AG09309 (cell line): ENCODE measurements at regions not wholly inside any gene's neighbourhood (a gene's known extent, or its start where the extent isn't known, plus 50 kb on each side); places are given as distances from the start of the nearest gene placed in this dataset.

Source experiments
- DNase-seq: peaks from one replicate; pipeline ENCODE4 v3.0.0-alpha.2; 2010; ENCODE audit warnings: low read depth
- H3K4me3 ChIP-seq: 2 replicates; pipeline ENCODE4 v1.5.1; 2011; ENCODE audit warnings: mild to moderate bottlenecking, low read depth, low read length, moderate library complexity; ENCODE audit not compliant: control insufficient read depth
- TF ChIP-seq, protein P1 (sequence below): IDR thresholded peaks from 2 replicates; pipeline ENCODE4 v1.5.1; 2011; ENCODE audit warnings: mild to moderate bottlenecking, low read depth, low read length, inconsistent platforms; ENCODE audit not compliant: insufficient read depth, control insufficient read depth; ENCODE audit errors: missing control alignments

DNA sequence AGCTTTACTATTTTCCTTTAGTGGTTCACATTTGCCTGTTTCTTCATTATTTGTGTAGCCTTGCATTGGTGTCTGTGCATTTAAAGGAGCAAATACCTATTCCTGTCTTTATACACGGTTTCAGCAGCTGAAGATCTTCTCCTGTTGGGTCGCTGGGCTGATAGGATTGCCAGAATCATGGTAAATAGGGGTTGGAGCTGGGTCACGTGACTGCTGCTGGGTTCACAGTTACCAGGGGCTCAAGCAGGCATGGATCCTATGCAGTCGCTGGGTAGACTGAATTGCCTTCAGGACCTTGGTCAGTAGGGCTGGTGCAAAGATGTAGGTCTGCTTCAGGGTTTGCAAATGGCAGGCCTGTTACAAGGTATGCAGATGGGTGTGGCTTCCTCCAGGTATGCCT, 398.4 kb downstream of the RPS29 start:
- DNase-seq: no peak
- H3K4me3 ChIP-seq: no peak overlapping the region
- TF ChIP-seq, protein P1, sequence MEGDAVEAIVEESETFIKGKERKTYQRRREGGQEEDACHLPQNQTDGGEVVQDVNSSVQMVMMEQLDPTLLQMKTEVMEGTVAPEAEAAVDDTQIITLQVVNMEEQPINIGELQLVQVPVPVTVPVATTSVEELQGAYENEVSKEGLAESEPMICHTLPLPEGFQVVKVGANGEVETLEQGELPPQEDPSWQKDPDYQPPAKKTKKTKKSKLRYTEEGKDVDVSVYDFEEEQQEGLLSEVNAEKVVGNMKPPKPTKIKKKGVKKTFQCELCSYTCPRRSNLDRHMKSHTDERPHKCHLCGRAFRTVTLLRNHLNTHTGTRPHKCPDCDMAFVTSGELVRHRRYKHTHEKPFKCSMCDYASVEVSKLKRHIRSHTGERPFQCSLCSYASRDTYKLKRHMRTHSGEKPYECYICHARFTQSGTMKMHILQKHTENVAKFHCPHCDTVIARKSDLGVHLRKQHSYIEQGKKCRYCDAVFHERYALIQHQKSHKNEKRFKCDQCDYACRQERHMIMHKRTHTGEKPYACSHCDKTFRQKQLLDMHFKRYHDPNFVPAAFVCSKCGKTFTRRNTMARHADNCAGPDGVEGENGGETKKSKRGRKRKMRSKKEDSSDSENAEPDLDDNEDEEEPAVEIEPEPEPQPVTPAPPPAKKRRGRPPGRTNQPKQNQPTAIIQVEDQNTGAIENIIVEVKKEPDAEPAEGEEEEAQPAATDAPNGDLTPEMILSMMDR: no peak

DNA sequence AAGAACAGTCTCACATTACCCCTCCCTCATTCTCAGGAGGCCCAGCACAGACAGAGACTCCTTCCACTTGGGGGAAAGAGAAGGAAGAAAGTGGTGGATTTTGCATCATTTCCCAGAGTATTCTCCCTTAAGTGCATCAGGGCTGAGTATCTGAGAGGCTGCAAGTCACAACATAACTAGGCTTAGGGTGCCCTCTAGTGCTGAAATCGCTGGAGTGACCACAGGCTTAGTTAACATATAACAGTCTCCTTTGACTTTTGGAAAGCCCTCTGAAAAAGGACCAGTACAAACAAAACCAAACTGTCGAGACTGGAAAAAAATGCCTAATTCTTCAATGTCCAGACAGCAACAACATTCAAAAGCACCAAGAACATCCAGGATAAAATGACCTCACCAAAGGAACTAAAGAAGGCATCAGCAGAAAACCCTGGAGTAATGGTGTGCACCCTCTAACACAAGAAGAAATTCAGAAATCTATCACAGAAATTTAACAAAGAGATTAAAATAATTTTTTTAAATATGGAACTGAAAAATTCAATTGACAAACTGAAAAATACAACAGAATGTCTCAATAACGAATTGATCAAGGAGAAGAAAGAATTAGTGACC, 412.3 kb downstream of the RPS29 start:
- no peak overlapping the region for H3K4me3 ChIP-seq
- peak; percentile 10 for DNase-seq
- TF ChIP-seq, protein P1: peak; percentile 60

GRCh38 chr14:49164074-49164473, 422.1 kb downstream of the RPS29 start:
- DNase-seq: no peak
- TF ChIP-seq, protein P1: no peak

DNA sequence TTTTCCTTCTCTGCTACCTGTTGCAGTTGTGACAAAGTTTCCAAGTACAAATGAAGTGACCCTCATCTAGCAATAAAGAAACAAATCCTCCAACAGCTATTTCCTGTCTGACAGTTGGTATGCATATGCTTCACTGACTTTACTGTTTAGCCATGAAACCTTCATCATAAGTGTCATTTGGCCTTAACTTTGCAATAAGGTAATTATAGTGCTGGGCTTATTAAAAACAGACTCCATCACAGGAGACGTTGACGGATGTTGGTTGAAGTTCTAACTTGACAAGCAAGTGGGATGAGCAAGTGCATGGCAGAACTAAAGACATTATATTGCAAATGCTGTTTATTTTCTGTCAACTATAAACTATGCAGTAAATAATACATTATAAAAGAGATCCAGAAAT, 425.2 kb downstream of the RPS29 start:
- no peak overlapping the region for H3K4me3 ChIP-seq
- TF ChIP-seq, protein P1: no peak
- DNase-seq: no peak

More at GRCh38 chr14:49164074-49164473, 422.1 kb downstream of the RPS29 start:
- H3K4me3 ChIP-seq: no peak overlapping the region

DNA sequence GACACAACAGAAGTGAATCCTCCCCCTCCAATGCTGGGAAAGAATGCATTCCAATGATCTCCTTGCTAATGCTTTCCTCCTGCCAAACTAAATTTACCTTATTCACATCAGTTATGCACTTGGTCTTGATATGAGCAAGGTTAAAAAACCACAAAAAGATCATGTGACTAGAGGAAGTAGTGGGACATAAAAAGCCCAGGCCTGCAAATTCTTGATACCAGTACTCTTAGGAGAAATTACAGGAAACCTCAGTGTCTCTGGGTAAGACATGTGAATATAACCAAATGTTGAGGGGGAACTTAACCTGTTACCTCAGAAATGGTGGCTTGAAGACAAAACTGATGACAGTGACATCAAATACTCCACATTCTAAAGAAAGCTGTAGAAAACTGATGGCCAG, 427.1 kb downstream of the RPS29 start:
- DNase-seq: no peak
- no peak overlapping the region for H3K4me3 ChIP-seq
- TF ChIP-seq, protein P1: no peak

- H3K4me3 ChIP-seq: no peak overlapping the region
- TF ChIP-seq, protein P1: no peak
- DNase-seq: no peak
Measured at GRCh38 chr14:49139593-49139992, 446.6 kb downstream of the RPS29 start.
